ENCODE measurements at regions not wholly inside any gene's neighbourhood (a gene's known extent, or its start where the extent isn't known, plus 50 kb on each side); places are given as distances from the start of the nearest gene placed in this dataset.

DNA sequence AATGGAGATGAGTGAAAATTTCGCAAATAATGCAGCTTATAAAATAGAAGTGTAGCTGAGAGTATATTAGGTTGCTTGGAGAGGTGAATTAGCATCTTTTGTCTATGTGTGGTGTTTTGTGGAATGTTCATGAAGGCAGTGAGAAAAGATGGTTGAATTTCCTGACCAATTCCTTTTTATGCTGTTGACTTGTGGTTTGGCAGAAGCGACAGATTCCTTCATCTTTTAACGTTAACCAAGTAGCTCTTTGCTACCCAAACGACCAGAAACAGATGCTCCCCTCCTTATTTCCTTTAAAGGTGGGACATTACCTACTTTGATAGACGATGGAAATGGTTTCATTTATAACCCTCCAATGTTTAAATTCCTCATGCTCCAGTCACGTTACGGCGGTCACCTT lies 390.5 kb downstream of the QKI start:
- TF ChIP-seq CTCF (IDR thresholded peaks at IDR 0.05) = no peak
- no peak for TF ChIP-seq POLR2AphosphoS5 (IDR thresholded peaks at IDR 0.05)
- TF ChIP-seq POLR2A (IDR thresholded peaks at IDR 0.05) = no peak
